Mesodermal cell (in vitro differentiated cells): ENCODE measurements at regions not wholly inside any gene's neighbourhood (a gene's known extent, or its start where the extent isn't known, plus 50 kb on each side); places are given as distances from the start of the nearest gene placed in this dataset.
A peak's percentile ranks its signal among the peaks of the same experiment; 100 is the strongest.

Experiments used
- H3K27ac ChIP-seq: 2 replicates; pipeline ENCODE4 v1.7.0; 2013; ENCODE audit warnings: mild to moderate bottlenecking, low read depth, low read length, moderate library complexity; ENCODE audit not compliant: severe bottlenecking
- H3K36me3 ChIP-seq: 2 replicates; pipeline ENCODE4 v1.7.1; 2013; ENCODE audit warnings: mild to moderate bottlenecking, low read length, moderate library complexity; ENCODE audit not compliant: control insufficient read depth, insufficient read depth
- H3K4me1 ChIP-seq: one replicate; pipeline ENCODE4 v1.7.1; 2013; ENCODE audit warnings: mild to moderate bottlenecking, low read length; ENCODE audit not compliant: insufficient read depth, control insufficient read depth, poor library complexity, severe bottlenecking
- H3K4me3 ChIP-seq: 2 replicates; pipeline ENCODE4 v1.7.0; 2013; ENCODE audit warnings: low read length, control low read depth, mild to moderate bottlenecking; ENCODE audit not compliant: insufficient read depth, poor library complexity, severe bottlenecking; ENCODE audit errors: extremely low read depth
- H3K9me3 ChIP-seq: 2 replicates; pipeline ENCODE4 v1.7.1; 2013; ENCODE audit warnings: mild to moderate bottlenecking, low read length, moderate library complexity; ENCODE audit not compliant: control insufficient read depth
- WGBS, 2 experiments: methylation state at CpG; one replicate each; pipeline ENCODE4 v1.1.5; 2013; ENCODE audit warnings: missing lambda C conversion rate in 2 of 2; ENCODE audit not compliant: insufficient coverage in 2 of 2; 5-methylcytosine and 5-hydroxymethylcytosine counted together

DNA sequence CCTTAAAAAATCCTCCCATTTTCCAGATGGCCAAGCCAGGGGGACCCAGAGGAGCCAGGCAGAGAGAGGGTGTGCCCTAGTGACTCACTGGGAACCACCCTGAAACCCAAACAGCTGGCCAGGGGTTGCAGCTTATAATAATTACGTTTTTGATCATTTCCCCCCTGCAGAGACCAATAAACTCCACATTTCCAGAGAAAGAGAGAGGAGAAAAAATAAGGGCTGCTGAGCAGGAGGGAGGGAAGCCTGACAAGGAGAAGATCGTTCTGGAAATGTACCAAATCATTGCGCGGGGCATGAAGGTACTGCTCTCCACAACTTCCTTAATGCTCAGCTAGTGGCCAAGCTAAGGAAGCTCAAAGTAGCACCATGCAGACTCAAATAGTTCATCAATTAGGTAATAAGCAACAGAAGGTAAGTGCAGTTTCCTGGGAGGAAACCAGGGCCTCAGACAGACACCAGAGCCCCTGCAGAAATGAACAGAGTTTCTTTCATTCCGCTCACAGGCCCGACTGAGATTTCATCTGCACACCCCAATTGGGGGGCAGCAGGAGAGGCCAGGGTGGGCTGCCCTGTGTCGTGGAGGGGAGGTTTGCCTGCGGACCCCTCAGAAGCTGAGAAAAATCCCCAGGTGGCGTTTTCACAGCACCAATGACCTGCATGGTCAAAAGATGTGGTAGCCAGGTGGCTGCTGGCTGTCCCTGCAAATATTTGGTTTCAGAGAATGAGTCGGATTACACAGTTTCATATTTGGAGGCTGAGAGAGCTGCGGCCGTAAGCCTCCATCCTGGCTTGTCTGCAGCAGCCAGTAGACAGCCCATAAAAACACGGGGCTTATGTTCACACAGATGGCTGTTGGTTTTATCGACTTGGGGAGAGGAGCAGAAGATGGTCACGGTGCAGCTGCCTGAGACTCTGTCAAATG is 153.2 kb upstream of the LYZL2 start:
- H3K4me1 ChIP-seq, result peaks cover 27% of the 10 kb centered on the region
- H3K9me3 ChIP-seq, result no peaks in the 10 kb centered on the region
- no peak overlapping the region for H3K4me3 ChIP-seq
- 86 to 91% methylated on average over 10 to 11 of the region's 15 CpGs for WGBS, 2 experiments
- no peak overlapping the region for H3K27ac ChIP-seq
- H3K36me3 ChIP-seq, result no peaks in the 10 kb centered on the region

GRCh38 chr10:30782157-30782536 is 152.6 kb upstream of the LYZL2 start:
- WGBS, 2 experiments, result 93 to 100% methylated on average over 1 to 4 of the region's 7 CpGs

DNA sequence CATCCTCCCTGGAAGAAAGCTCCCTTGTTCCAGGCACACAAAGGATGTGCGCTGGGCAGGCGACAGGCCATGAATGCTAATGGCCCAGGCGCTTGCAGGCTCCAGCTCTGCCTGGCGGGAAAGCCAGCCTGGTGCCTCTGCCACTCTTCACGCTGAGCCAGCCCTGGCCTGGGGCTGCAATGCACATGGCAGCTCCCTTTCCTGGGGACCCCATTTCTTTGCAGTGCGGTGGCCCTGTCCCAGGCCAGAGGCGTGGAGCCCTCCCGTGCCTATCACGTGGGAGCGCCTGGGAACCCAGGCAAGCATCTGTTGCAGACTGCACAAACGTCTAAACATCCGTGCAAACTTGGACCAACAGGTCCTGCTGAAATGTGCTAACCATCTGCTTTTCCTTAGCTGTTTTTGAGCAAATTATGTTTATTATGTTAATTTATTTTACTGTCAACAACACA is 152.1 kb upstream of the LYZL2 start:
- H3K36me3 ChIP-seq, result no peaks in the 10 kb centered on the region
- peaks cover 29% of the 10 kb centered on the region for H3K4me1 ChIP-seq
- no peak overlapping the region for H3K27ac ChIP-seq
- H3K9me3 ChIP-seq, result no peaks in the 10 kb centered on the region
- WGBS, 2 experiments, result 93% methylated on average over 10 to 12 of the region's 12 CpGs
- no peak overlapping the region for H3K4me3 ChIP-seq

More at GRCh38 chr10:30782157-30782536, 152.6 kb upstream of the LYZL2 start:
- Histone ChIP-seq H3K9me3 (no peaks in the 10 kb centered on the region), H3K36me3 (no peaks in the 10 kb centered on the region), H3K4me3 (no peak overlapping the region), H3K4me1 (peaks cover 27% of the 10 kb centered on the region), H3K27ac (no peak overlapping the region)

- Histone ChIP-seq H3K4me3 (no peak overlapping the region), H3K36me3 (no peaks in the 10 kb centered on the region), H3K27ac (no peak overlapping the region), H3K4me1 (peaks cover 34% of the 10 kb centered on the region), H3K9me3 (no peaks in the 10 kb centered on the region)
- WGBS, 2 experiments, result 0% methylated on average over 1 of the region's 1 CpG
Observed at GRCh38 chr10:30778769-30779168, 149.2 kb upstream of the LYZL2 start.

DNA sequence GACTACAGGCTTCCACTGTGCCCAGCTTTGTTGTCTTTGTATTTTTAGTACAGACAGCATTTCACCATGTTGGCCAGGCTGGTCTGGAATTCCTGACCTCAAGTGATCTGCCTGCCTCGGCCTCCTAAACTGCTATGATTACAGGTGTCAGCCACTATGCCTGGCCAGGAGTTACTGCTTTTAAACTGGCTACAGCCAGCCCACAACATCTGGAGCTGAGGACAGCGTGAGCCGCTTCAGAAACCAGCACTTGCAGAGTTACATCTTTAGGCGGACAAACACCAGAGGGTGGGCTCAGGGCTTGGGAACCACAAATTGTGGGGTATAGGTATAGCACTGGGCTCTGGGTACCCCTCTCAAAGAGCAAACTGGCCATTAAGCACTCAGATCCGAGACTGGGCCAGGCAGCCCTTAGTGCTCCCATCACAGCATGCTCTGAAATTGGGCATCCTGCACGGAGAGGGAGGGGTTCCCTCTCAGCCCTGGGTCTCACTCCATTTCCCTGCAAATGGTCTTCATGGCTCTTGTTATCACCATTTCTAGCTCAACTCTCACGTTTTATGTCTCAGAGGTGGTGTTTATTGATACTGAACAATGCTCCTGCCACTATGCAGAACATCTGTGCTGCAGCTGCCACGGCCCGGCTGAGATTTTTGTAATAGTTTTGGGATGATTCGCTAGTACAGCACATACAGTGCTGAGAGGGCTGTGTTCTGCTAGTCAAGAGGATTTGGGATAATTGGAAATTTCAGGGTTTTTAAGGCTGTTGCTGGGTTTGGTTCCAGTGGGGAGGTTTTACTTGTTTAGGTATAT is 146.4 kb upstream of the LYZL2 start:
- Histone ChIP-seq H3K9me3 (peaks cover 10% of the 10 kb centered on the region), H3K4me1 (peaks cover 11% of the 10 kb centered on the region), H3K36me3 (no peaks in the 10 kb centered on the region), H3K27ac (peak overlapping the region; percentile 10), H3K4me3 (no peak overlapping the region)
- WGBS, 2 experiments, result 86 to 93% methylated on average over 8 of the region's 10 CpGs

DNA sequence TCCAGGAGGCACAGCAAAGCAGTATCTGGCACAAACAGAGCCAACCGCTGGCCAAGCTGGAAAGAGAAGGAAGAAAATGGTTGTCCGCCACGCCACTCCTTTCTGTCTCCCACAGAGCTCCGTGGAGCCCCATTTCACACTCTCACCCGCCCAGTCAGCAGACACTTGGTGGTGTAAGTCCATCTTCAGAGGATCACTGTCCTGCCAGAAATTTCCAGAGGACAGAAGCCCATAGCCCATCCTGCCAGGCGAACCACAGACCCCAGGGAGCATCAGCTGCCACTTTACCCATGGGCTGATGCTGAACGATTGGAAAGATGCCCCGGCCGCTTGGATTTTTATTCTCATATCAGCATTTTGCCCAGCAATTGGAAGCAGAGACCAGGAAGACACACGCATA is 144.7 kb upstream of the LYZL2 start:
- WGBS, 2 experiments, result 93% methylated on average over 6 to 10 of the region's 10 CpGs
- no peaks in the 10 kb centered on the region for H3K36me3 ChIP-seq
- no peak overlapping the region for H3K4me3 ChIP-seq
- H3K9me3 ChIP-seq, result peaks cover 26% of the 10 kb centered on the region
- H3K27ac ChIP-seq, result no peak overlapping the region
- peaks cover 11% of the 10 kb centered on the region for H3K4me1 ChIP-seq

GRCh38 chr10:30773501-30773900 is 143.9 kb upstream of the LYZL2 start:
- no peaks in the 10 kb centered on the region for H3K36me3 ChIP-seq
- WGBS, 2 experiments, result 80 to 100% methylated on average over 1 of the region's 1 CpG
- H3K4me1 ChIP-seq, result peaks cover 11% of the 10 kb centered on the region
- H3K27ac ChIP-seq, result no peak overlapping the region
- no peak overlapping the region for H3K4me3 ChIP-seq
- peaks cover 26% of the 10 kb centered on the region for H3K9me3 ChIP-seq

DNA sequence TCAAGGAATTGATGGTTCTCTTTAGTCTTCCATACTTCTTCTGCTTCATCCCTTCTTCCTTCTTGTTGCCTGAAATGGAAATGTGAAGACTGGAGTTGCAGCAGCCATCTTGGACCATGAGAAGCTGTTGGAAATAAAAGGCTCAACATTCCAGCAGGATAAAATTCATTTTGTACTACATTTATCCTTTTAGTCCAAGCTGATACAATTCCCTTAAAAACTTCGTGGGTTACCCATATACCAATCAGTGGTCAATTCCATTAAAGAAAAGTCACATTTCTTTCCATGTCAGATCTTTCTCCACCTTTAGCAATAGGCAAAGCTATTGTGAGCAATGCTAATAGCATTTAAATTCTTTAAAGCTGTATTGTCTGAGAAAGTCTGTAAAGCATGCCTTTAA is 141.3 kb upstream of the LYZL2 start:
- WGBS, 2 experiments, result 58 to 73% methylated on average over 1 of the region's 1 CpG
- peaks cover 29% of the 10 kb centered on the region for H3K9me3 ChIP-seq

GRCh38 chr10:30770229-30770628 is 140.7 kb upstream of the LYZL2 start:
- no CpG with 5 or more reads among the region's 2 CpGs for WGBS, 2 experiments
- Histone ChIP-seq H3K36me3 (no peaks in the 10 kb centered on the region), H3K9me3 (peaks cover 29% of the 10 kb centered on the region), H3K4me3 (no peak overlapping the region), H3K27ac (no peak overlapping the region), H3K4me1 (no peaks in the 10 kb centered on the region)

More for the DNA sequence above, 141.3 kb upstream of the LYZL2 start:
- no peak overlapping the region for H3K27ac ChIP-seq
- H3K4me3 ChIP-seq, result no peak overlapping the region
- H3K4me1 ChIP-seq, result peaks cover under 1% of the 10 kb centered on the region
- H3K36me3 ChIP-seq, result no peaks in the 10 kb centered on the region

GRCh38 chr10:30769361-30769760 is 139.8 kb upstream of the LYZL2 start:
- Histone ChIP-seq H3K4me1 (no peaks in the 10 kb centered on the region), H3K4me3 (no peak overlapping the region), H3K36me3 (no peaks in the 10 kb centered on the region), H3K27ac (no peak overlapping the region), H3K9me3 (peaks cover 29% of the 10 kb centered on the region)
- 93 to 100% methylated on average over 7 to 14 of the region's 16 CpGs for WGBS, 2 experiments
